ENCODE measurements at regions not wholly inside any gene's neighbourhood (a gene's known extent, or its start where the extent isn't known, plus 50 kb on each side); places are given as distances from the start of the nearest gene placed in this dataset.

GRCh38 chr2:60351321-60351720, 202.1 kb downstream of the BCL11A start:
- no peak for TF ChIP-seq RFX5 (IDR thresholded peaks at IDR 0.05; ENCODE audit: borderline replicate concordance, low read depth, low read length)
- TF ChIP-seq CTCF (IDR thresholded peaks at IDR 0.05; ENCODE audit: control extremely low read depth in 1 of 3, insufficient read depth in 1 of 3, low read depth in 1 of 3, low read length in 3 of 3) = no peak
- TF ChIP-seq POLR2A (IDR thresholded peaks at IDR 0.05; ENCODE audit: control extremely low read depth in 1 of 2, low read depth in 2 of 2, low read length in 2 of 2) = no peak
- TF ChIP-seq CREB1 (IDR thresholded peaks at IDR 0.05) = no peak
- no peak for TF ChIP-seq JUND (IDR thresholded peaks at IDR 0.05; ENCODE audit: low read length)
- no peak for TF ChIP-seq EGR1 (IDR thresholded peaks at IDR 0.05; ENCODE audit: borderline replicate concordance, low read depth, low read length)
